Right lobe of liver (tissue), 4 donors: ENCODE measurements at regions not wholly inside any gene's neighbourhood (a gene's known extent, or its start where the extent isn't known, plus 50 kb on each side); places are given as distances from the start of the nearest gene placed in this dataset.

Experiments used
- CTCF ChIP-seq, 4 donors: fragments of 200-600 bp in 3 of 4; fragments of 450-650 bp in 1 of 4; IDR thresholded peaks; one replicate each; pipeline versions ENCODE4 v1.5.1 to v1.8.0; 2016 to 2022; ENCODE audit warnings: antibody characterized with exemption in 4 of 4, mild to moderate bottlenecking in 2 of 4
- POLR2A ChIP-seq: fragments of 450-650 bp; IDR thresholded peaks from one replicate; pipeline ENCODE4 v1.6.1; 2017; ENCODE audit warnings: antibody characterized with exemption, mild to moderate bottlenecking
- donor health status: DM: no; HTN: no; CAD: no.
- donor health status: DM: no; HTN: no; CAD: no.
- donor health status: DM: no; HTN: yes; CAD: no.

- TF ChIP-seq CTCF (IDR thresholded peaks at IDR 0.05), result no peak
- TF ChIP-seq POLR2A, result no peak
Observed at GRCh38 chr14:44625098-44625497, 118.0 kb upstream of the FSCB start.
